Daoy (cell line): ENCODE measurements at regions not wholly inside any gene's neighbourhood (a gene's known extent, or its start where the extent isn't known, plus 50 kb on each side); places are given as distances from the start of the nearest gene placed in this dataset.
"Not testable (repeated sequence)": the region's sequence is repeated elsewhere in the genome, so short reads cannot be mapped to it uniquely, and the experiment has no call there.

Experiments used
- DNase-seq: peaks from one replicate; pipeline ENCODE4 v3.0.0-alpha.2; 2015; ENCODE audit warnings: low read depth

- not testable (repeated sequence) for DNase-seq
These were observed 50.9 kb upstream of the APOD start for GRCh38 chr3:195634426-195635261.
